ENCODE measurements at regions not wholly inside any gene's neighbourhood (a gene's known extent, or its start where the extent isn't known, plus 50 kb on each side); places are given as distances from the start of the nearest gene placed in this dataset.

GRCh38 chr3:73681198-73681597, 56.5 kb upstream of the PDZRN3 start:
- TF ChIP-seq NR2C2 (IDR thresholded peaks at IDR 0.05; ENCODE audit: borderline replicate concordance, control insufficient read depth, insufficient read length, low read depth) = no peak
- TF ChIP-seq CTCF (IDR thresholded peaks at IDR 0.05 in 2 of 3, conservative IDR thresholded peaks at IDR 0.05 in 1 of 3; ENCODE audit: control insufficient read depth in 2 of 3, extremely low read depth in 1 of 3, insufficient read depth in 1 of 3, low read depth in 3 of 3, low read length in 3 of 3) = no peak
- no peak for TF ChIP-seq CREB1 (IDR thresholded peaks at IDR 0.05; ENCODE audit: low read depth)
- no peak for TF ChIP-seq USF1 (IDR thresholded peaks at IDR 0.05; ENCODE audit: borderline replicate concordance, extremely low read length, insufficient read depth, low read depth, low read length)
- TF ChIP-seq NKRF (conservative IDR thresholded peaks at IDR 0.05) = no peak
- no peak for TF ChIP-seq BCL3 (IDR thresholded peaks at IDR 0.05; ENCODE audit: borderline replicate concordance, insufficient read depth, low read depth, low read length, poor library complexity, severe bottlenecking)
- no peak for TF ChIP-seq BMI1 (IDR thresholded peaks at IDR 0.05; ENCODE audit: borderline replicate concordance)
- TF ChIP-seq HDGF (IDR thresholded peaks at IDR 0.05) = no peak
- TF ChIP-seq ESRRA (IDR thresholded peaks at IDR 0.05; ENCODE audit: low read length) = no peak

Measured in GM12878 (cell line).